Smooth muscle cell (in vitro differentiated cells): ENCODE measurements at regions not wholly inside any gene's neighbourhood (a gene's known extent, or its start where the extent isn't known, plus 50 kb on each side); places are given as distances from the start of the nearest gene placed in this dataset.

Experiments used
- DNase-seq: peaks from one replicate; lab custom pipeline; 2025; ENCODE audit not compliant: unreplicated experiment; lab: John Stamatoyannopoulos, UW
- H2AFZ ChIP-seq: fragments of 200-600 bp; sonication (generic); 2 replicates; pipeline ENCODE4 v1.6.0; 2016; ENCODE audit warnings: antibody characterized with exemption, low read depth, mild to moderate bottlenecking
- H3F3A ChIP-seq: fragments of 200-600 bp; sonication (generic); 2 replicates; pipeline ENCODE4 v1.6.0; 2017; ENCODE audit warnings: antibody characterized with exemption, low read depth
- H3K27ac ChIP-seq: fragments of 200-600 bp; sonication (generic); 2 replicates; pipeline ENCODE4 v1.5.1; 2016; ENCODE audit warnings: low read depth, mild to moderate bottlenecking
- H3K27me3 ChIP-seq: fragments of 200-600 bp; sonication (generic); 2 replicates; pipeline ENCODE4 v1.6.1; 2016; ENCODE audit warnings: low read depth, mild to moderate bottlenecking
- H3K36me3 ChIP-seq: fragments of 200-600 bp; sonication (generic); 2 replicates; pipeline ENCODE4 v1.5.1; 2016; ENCODE audit warnings: low read depth
- H3K4me1 ChIP-seq: fragments of 200-600 bp; sonication (generic); 2 replicates; pipeline ENCODE4 v1.5.1; 2016; ENCODE audit warnings: low read depth
- H3K4me2 ChIP-seq: fragments of 200-600 bp; sonication (generic); 2 replicates; pipeline ENCODE4 v1.6.0; 2016; ENCODE audit warnings: mild to moderate bottlenecking
- H3K4me3 ChIP-seq: fragments of 200-600 bp; sonication (generic); 2 replicates; pipeline ENCODE4 v1.5.1; 2016; ENCODE audit warnings: mild to moderate bottlenecking
- H3K79me2 ChIP-seq: fragments of 200-600 bp; sonication (generic); 2 replicates; pipeline ENCODE4 v1.6.0; 2016; ENCODE audit warnings: low read depth, mild to moderate bottlenecking
- H3K9ac ChIP-seq: fragments of 200-600 bp; sonication (generic); 2 replicates; pipeline ENCODE4 v1.6.0; 2016; ENCODE audit warnings: low read depth
- H3K9me3 ChIP-seq: fragments of 200-600 bp; sonication (generic); replicated peaks from 2 replicates; pipeline ENCODE4 v1.5.1; 2016; ENCODE audit warnings: low read depth
- H4K20me1 ChIP-seq: fragments of 200-600 bp; sonication (generic); 2 replicates; pipeline ENCODE4 v1.6.0; 2016; ENCODE audit warnings: low read depth
- CTCF ChIP-seq: fragments of 200-600 bp; sonication (generic); IDR thresholded peaks from 2 replicates; pipeline ENCODE4 v1.5.1; 2017; ENCODE audit warnings: borderline replicate concordance, mild to moderate bottlenecking, antibody characterized with exemption; ENCODE audit not compliant: insufficient read depth, poor library complexity, severe bottlenecking
- WGBS: methylation state at CpG from one replicate; pipeline ENCODE4 v1.1.7; 2016; ENCODE audit warnings: low lambda C conversion rate; 5-methylcytosine and 5-hydroxymethylcytosine counted together

- no peak for TF ChIP-seq CTCF
- H2AFZ ChIP-seq: peak overlapping the region; percentile 9
These were observed 338.2 kb upstream of the PABPC4L start for GRCh38 chr4:134539729-134540231.

GRCh38 chr4:134537701-134538100 is 336.1 kb upstream of the PABPC4L start:
- Histone ChIP-seq H3K27ac (no peak overlapping the region), H3K27me3 (no peaks in the 10 kb centered on the region), H3K9me3 (no peaks in the 10 kb centered on the region), H2AFZ (no peak overlapping the region), H3K79me2 (no peaks in the 10 kb centered on the region), H3F3A (no peaks in the 10 kb centered on the region), H3K36me3 (no peaks in the 10 kb centered on the region), H3K4me3 (no peak overlapping the region), H4K20me1 (no peaks in the 10 kb centered on the region), H3K4me1 (no peaks in the 10 kb centered on the region), H3K9ac (no peak overlapping the region), H3K4me2 (no peak overlapping the region)
- no peak for TF ChIP-seq CTCF
- no peak for DNase-seq

More at GRCh38 chr4:134539729-134540231, 338.2 kb upstream of the PABPC4L start:
- Histone ChIP-seq H4K20me1 (no peaks in the 10 kb centered on the region), H3F3A (no peaks in the 10 kb centered on the region), H3K27ac (peak overlapping the region; percentile 51), H3K4me3 (no peak overlapping the region), H3K27me3 (no peaks in the 10 kb centered on the region), H3K4me2 (no peak overlapping the region), H3K9me3 (no peaks in the 10 kb centered on the region), H3K79me2 (no peaks in the 10 kb centered on the region), H3K36me3 (no peaks in the 10 kb centered on the region), H3K9ac (no peak overlapping the region), H3K4me1 (peaks cover 3% of the 10 kb centered on the region)
- WGBS: 55% methylated on average over 1 of the region's 1 CpG
- DNase-seq: no peak

GRCh38 chr4:134533068-134533467 is 331.5 kb upstream of the PABPC4L start:
- DNase-seq: no peak
- Histone ChIP-seq H3K9ac (no peak overlapping the region), H3K79me2 (no peaks in the 10 kb centered on the region), H2AFZ (peak overlapping the region; percentile 55), H3K4me3 (no peak overlapping the region), H3K27me3 (no peaks in the 10 kb centered on the region), H3K27ac (no peak overlapping the region), H3K4me2 (no peak overlapping the region), H4K20me1 (no peaks in the 10 kb centered on the region), H3F3A (no peaks in the 10 kb centered on the region), H3K4me1 (no peaks in the 10 kb centered on the region), H3K9me3 (no peaks in the 10 kb centered on the region), H3K36me3 (no peaks in the 10 kb centered on the region)
- WGBS: 93% methylated on average over 3 of the region's 3 CpGs
- no peak for TF ChIP-seq CTCF

- no peaks in the 10 kb centered on the region for H3K9me3 ChIP-seq
- no peak overlapping the region for H2AFZ ChIP-seq
- no peaks in the 10 kb centered on the region for H3K36me3 ChIP-seq
- no peak overlapping the region for H3K27ac ChIP-seq
- no peak overlapping the region for H3K4me3 ChIP-seq
- TF ChIP-seq CTCF: no peak
- no peak for DNase-seq
- H4K20me1 ChIP-seq: no peaks in the 10 kb centered on the region
- H3K27me3 ChIP-seq: no peaks in the 10 kb centered on the region
- no peaks in the 10 kb centered on the region for H3K79me2 ChIP-seq
- no peak overlapping the region for H3K4me2 ChIP-seq
- H3K4me1 ChIP-seq: no peaks in the 10 kb centered on the region
- no peaks in the 10 kb centered on the region for H3F3A ChIP-seq
- H3K9ac ChIP-seq: no peak overlapping the region
- 73% methylated on average over 1 of the region's 1 CpG for WGBS
These were observed 329.4 kb upstream of the PABPC4L start for GRCh38 chr4:134531013-134531412.
